CD1c-positive myeloid dendritic cell (primary cell): ENCODE measurements at regions not wholly inside any gene's neighbourhood (a gene's known extent, or its start where the extent isn't known, plus 50 kb on each side); places are given as distances from the start of the nearest gene placed in this dataset.

ENCODE experiments used
- DNase-seq: peaks from one replicate; pipeline ENCODE4 v3.0.0-alpha.2; 2016; ENCODE audit errors: extremely low spot score

DNA sequence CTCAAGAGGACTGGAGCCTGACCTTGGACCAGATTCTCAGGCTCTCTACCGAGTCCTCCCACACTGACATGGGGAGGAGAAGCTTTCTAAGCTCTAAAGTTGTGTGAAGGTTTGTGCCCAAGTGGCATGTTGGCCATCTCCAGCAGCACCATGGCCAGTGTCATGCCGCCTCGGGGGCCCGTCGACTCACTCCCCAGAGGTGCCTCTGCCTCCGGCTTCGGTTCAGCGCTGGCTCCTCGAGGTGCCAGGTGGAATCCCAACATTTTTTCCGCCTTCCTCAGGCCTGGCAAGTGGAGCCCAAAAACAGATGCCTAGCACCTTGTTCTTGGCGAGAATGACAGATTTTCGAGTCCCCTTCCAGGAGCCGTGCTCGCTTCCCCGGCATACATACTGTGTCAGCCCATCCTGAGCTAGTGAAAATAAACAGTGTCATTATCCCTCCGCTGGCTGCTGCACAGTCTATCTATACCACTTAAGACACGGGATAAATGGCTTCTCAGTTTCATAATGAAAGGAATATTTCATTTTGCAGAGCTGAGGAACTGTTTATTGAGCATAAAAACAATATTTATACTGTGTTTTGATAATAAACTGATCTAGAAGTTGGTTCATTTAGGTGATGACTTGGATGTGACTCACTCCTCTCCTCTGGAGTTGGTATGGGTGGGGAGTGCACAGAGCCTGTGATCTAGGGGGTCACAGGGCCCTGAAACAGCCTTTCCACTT is 328.5 kb upstream of the TLE3 start:
- DNase-seq, result no peak

DNA sequence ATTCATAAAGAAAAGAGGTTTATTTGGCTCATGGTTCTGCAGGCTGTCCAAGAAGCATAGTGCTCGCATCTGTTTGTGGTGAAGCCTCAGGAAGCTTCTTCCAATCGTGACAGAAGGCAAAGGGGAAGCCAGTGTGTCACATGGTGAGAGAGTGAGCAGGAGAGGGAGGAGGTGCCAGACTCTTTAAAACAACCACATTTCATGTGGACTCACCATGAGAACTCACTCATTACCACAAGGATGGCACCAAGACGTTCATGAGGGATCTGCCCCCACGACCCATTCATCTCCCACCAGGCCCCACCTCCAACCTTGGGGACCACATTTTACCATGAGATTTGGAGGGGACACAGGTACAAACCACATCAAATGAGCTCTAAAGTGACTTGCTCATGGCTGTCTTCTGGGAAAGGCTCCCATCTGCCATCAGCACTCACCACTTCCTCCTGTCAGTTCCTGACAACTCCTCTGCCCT is 327.3 kb upstream of the TLE3 start:
- DNase-seq, result peak; percentile 38

DNA sequence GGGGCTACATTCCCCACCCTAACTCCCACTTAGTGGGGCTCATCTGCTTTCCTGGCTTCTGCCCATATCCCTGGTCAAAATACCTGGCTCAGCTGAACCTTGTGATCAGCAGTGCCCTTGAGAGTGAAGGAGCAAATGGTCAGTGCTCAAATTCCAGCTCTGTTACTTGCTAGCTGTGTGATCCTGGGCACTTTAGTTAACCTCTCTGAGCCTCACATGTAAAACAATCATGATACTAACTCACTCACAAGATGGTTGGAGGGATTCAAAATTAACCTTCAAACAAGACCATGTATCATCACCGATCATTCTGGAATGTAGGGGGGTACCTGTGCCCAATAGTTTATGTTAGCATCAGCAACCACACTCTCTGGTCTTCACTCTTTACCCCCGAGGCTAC is 325.6 kb upstream of the TLE3 start:
- DNase-seq, result no peak

DNA sequence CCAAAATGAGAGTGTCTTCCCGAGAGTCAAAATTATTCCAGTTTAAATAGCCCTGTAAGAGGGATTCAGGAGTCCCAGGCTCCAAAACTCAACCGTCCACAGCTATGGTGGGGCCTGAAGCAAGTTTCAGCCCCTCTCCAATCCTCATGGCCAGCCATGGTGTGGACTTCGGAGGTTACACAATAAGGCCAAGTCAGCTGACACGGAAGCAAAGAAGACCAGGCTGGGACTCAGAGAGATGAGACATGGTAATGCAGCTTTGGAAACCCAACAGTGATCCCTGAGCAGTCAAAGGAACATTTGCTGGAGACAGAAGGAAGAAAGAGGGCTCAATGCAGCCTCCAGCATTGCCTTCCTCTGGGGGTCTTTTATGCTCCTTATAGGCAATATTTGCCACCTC is 324.6 kb upstream of the TLE3 start:
- no peak for DNase-seq

DNA sequence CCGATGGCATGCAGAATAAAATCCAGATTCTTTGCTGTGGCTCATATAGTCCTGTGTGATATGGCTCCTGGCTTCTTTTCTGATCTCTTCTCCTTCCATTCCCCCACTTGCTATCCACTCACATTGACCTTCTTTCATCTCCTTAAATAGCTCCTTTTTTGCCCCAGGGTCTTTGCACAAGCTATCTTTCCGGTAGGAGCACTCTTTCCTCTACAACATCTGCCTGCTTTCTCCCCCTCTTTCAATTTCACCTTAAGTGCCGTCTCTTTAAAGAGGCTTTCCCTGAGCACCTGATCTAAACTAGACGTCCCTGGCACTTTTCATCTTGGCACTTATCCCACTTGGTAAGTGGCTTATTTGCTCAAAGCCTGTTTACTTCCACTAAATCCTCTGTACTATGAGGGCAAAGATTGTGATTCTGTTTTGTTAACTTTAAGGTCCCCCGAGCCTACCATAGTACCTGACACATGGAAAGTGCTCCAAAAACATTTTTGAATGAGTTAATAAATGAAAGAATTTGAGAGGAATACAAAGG is 323.3 kb upstream of the TLE3 start:
- DNase-seq, result no peak

DNA sequence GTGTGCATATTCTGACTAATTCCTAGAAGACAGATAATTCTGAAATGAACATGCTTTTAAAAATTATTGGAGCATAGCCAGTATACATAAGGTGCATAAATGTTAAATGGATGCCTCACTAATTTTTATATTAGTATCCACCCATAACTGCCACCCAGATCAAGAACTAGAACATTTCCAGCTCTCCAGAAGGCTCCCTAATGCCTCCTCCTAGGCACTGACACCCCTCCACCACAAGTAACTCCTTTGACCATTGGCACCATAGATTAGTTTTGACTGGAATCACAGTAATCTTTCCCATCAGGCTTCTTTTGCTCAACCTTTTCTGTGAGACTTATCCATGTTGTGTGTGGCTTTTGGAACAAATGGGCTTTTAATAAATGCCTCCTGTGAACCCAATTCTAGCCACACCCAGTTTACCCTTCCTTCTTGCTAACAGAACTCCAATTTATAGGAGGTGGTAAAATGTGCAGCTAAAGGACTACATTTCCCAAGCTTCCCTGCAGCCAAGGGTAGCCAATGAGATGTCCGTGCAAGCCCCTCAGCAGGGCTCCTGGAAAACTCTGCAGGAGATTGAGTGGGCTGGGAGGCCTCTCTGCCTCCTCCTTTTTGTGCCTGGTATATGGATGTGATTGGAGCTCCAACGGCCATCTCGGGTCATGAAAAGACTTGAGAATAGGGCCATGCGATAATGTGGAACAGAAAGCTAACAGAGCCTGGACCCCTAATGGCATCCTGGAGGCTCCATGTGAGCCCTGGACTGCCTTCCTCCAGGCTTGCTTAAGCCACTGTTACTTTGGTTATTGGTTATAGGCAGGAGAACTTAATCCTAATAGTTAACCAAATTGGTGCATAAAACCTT is 322.6 kb upstream of the TLE3 start:
- DNase-seq, result no peak

DNA sequence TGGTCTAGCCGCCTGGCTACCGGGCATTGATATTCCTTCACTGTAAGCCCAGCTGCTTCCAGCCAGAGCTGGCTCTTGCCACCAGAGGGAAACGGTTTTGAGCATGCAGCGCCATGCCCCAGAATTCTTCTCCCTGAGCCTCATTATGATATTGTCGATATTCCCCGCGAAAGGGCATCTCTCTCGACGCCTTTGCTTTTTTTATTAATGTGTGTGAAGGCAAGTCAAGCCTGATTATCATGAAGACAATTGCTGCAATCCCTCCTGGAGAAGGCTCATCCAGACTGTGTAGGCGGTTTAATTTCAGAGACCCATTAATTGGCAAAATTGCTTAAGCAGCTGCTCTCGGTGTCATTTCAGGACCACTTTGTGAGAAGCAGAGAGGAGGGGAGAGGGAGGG is 321.2 kb upstream of the TLE3 start:
- no peak for DNase-seq

DNA sequence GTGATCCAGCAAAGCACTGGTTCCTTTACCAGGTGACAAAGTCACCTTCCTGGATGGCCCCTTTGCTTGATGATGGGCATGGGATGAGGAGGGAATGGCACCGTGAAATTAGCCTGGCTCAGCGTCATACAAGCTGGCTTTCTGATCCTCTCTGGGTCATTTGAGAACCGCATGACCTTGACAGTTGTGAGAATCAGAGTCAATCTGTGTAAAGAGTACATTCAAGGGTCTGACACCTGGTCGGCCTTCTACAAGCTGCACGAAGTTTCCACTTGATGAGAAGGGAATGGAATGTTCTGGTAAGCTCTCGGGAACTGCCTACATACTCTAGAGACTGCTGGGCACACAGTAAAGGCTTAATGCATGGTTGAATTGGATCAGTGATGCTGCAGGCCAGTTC is 319.8 kb upstream of the TLE3 start:
- no peak for DNase-seq

DNA sequence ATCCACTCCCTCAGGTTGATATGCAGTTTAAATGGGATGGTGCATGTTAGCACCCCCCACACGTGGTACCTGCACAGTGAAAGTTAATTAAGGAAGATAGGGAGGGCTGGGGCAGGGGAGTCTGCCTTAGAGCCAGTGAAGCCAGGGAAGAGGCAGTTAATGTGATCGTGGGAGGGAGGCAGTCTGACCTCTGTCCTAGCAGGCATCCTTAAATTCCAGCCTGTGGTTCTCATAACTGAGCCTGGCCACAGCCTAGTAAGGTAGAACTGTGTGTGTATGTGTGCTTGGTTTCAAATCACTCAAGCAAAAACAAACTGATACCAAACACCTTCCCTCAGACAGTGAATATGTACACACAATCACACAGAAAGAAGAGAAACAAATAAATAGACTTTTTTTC is 319.1 kb upstream of the TLE3 start:
- DNase-seq, result no peak

DNA sequence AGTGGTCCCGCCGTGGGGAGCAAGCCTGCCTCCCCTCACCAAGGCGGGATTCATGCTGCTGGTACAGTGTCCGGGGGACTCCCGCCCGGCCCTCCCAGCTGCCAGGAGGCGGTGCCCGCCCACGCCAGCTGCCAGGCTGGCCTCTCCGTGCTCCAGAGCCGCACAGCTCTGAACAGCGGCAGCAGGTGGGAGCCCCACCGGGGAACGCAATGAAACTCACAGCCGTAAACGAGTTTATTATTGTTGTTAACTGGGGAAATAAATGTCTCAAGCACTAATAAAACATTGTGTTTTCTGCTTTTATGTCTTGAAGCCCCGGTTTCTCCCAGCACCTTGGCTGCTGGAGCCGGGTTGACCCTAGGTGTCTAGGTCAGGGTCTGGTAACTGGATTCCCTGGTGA is 317.7 kb upstream of the TLE3 start:
- DNase-seq, result no peak

DNA sequence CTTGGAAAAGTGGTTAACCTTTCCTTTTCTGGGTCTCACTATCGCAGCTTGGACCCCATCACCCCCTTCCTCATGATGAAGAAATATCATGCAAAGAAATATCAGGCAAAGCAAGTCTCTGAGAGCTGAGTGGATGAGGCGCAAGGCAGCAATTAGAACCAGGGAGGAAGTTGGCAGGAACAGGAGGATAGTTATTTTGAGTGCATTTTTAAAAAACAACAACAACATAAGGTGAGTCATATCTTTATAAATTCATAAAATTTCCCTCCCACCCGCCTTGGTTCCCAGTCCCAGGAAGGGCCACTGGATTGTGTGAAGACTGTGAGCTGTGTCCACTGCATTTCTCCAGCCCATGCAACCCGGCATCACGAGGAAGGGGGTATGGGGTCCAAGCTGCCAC is 316.9 kb upstream of the TLE3 start:
- no peak for DNase-seq

DNA sequence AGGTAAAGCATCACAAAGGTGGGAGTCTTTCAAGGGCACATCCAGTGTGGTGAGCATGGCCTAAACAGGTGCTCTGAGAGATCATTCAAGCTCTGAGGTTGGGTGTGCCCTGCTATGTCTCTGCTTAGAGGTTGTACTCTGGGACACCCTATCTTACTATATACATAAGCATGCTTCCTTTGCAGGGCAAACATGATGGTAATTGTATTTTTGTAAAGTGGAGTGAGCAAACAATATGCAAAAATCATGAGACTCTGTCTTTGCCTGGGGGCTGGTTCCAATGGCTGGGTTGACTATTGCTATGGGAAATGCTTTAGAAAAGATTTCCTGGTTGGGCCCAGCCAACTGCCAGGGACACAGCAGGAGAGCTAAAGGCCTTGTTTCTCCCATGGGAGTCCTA is 315.1 kb upstream of the TLE3 start:
- DNase-seq, result no peak

DNA sequence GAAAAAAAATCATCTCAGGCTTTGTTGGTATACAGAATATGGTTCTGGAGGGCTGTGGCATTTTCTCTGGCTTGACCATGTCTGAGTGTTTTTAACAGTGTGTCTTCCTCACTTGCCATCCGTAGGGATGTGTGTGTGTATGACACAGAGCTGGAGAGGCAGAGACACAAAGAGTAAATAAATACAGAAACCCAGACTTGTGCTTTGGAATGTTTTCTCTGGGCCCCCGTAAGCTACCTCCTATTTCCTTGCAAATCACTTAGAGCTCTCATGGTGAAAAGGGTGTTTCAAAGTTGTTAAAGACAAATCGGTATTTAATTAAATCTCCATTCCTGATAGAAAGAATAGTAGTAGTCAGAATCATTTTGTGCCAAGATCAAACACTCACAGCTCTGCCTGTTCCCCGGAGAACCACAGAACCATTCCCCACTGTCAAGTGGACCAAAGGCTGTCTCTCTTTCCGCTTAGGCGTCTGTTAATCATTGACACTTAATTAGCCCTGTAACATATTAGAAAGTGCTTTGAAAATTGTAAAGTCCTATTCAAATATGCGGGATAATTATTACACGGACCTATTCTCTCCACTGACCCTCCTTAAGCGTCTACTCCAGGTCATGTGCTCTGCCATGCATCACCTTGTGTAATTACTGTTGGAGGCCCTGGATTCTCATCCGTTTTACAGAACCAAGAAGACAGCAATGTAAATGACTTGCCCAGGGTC is 313.6 kb upstream of the TLE3 start:
- DNase-seq, result no peak

DNA sequence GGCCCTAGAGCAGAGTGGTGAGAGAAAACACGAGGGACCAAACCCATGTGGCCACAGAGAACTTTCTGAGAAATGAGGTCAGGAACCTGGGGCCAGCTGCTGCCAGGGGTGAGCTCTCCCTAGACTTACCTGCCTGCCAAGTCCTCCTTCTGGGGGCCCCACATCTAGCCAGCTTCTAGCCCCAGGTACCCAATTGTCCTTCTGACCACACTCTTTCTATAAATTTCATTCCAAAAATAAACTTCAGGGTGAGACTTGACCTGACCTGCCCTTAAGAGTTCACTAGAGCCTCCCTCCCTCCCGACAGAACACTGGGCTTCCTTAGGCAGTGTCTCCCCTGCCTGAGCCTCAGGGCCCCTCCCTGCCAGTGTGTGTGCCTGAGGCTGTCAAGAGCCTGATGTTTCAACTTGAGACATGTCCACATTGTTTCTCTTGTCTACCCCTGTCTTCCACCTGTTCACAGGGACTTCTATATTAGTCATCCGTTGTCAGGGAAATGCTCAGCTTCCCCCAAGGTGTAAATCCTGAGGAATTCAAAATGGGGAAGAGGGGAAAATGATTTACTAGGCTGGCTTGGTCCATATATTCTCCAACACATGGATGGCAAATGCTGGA is 312.8 kb upstream of the TLE3 start:
- DNase-seq, result no peak

DNA sequence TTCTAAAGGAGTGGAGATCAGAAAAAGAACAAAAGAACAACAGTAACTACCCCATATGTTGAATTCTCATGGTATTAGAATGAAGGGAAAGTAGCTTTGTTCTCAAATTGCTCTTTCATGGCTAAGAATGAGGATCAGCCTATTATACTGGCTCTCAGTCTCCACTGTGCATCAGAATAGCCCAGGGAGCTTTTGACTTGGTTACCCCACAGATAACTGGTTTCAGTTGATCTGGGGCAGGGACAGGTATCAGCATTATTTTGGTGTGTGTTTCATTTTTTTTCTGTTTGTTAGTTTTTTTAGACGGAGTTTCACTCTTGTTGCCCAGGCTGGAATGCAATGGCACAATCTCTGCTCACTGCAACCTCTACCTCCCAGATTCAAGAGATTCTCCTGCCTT is 311.7 kb upstream of the TLE3 start:
- DNase-seq, result no peak

DNA sequence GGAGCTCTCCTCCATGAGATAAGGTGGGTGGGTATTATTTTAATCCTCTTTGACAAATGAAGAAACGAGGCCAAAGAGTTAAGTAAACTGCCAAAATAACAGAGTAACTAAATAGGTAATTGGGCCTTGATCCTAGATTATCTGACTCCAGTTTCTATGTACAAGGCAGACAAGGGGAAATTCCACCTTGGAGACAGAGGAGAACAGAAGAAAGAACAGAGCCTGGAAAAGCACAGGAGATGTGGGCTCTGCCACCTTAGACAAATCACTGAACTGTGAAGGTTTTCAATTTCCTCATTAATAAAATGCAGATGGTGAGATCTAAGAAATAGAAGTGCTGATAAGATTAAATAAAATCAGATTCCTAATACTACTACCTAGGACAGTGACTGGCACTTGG is 310.2 kb upstream of the TLE3 start:
- no peak for DNase-seq

DNA sequence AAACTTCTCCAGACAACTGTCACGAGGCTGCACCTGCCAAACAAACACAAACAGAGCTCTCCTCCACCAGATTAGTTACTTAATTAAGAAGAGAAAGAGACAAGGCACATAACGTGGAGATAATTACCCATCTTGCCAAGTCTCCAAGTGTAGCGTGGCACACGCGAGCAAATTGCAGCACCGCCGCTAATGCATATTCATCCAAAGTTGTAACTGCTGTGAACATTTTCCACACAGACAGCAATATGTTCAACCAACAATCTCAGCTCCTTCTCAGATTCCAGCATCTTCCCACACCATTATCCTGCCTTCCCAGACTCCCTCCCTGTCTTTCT is 309.6 kb upstream of the TLE3 start:
- no peak for DNase-seq

DNA sequence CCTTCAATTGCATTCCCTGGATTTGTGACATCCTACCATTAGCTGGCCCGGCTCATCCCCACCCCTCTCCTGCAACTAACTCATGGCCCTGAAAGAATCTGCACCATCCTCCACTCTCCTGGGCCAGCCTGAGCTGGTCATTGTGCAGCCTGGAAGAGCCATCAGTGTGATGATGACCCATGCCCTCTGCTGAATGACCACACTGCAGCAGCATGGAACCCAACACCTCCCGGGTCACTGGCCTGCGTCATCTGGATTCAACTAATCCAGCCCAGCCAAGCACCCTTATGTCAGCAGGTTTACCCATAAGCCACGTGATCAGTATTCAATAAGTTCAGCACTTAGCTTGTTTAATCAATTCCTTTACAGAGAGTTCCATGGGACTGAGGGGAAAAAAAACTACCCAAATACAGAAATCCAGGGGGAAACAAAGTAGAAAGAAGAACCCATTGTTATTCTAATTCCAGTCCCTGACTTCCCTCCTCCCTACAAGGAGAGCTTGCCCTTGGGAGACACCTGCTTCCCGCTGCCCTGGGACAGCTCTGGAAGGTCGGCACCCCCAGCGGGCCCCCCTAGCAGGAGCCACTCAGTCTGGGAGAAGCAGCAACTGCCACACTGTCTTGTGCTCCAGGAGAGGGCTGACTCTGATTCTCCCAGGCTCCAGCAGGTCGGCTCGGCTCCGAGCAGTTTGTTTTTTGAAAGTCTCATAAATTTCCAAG is 309.1 kb upstream of the TLE3 start:
- no peak for DNase-seq

DNA sequence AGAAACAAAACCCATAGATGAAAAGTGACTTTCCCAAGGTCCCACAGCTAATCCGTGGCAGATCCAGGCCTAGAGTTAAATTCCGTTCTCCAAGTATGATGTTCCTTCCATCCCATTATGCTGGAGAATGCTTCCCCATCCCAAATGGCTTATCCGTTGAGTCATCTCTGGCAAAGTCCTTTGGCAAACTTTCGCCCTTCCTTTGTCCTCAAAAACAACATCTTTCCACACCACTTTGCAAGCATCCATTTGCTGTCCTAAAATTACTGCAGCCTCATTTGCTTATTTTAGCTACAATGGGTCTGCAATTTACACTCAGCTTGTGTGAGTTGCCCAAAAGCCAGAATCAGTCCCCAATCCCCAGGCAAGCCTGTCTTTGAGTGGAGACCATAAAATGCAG is 304.0 kb upstream of the TLE3 start:
- no peak for DNase-seq

DNA sequence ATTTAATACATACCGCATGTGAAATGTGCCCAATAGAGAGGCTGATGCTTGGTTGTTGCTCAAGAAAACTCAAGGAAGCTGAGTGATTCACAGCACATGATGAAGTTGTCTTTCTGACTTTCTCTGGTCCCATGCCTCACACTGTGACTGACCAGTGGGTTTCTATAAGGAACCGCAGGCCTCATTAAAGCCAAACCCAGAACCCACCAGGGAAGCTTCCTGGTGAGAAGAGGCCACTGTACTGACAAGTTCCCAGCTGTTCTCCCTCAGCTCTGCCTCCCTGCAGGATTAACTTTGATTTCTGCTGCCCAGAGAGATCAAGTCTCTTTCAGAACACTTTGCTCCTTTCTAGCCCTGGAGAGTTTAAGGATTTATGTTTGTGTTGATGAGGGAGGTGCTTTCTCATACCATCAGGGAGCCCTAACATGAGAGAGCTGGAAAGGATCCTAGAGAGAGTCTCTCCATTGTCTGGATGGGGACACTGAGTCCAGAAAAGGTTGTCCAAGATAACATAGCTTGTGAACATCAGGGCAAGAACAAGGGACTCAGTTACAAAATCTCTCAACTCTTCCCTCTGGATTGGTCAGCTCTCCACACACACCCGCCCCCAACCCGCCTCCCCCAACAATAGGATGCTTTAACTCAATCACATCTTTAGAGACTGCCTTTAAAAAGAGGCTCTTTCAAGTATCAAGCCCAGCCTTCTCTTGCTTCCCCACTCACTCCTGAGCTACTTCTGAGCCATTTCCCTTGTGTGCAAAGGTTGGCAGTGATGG is 303.2 kb upstream of the TLE3 start:
- DNase-seq, result no peak

DNA sequence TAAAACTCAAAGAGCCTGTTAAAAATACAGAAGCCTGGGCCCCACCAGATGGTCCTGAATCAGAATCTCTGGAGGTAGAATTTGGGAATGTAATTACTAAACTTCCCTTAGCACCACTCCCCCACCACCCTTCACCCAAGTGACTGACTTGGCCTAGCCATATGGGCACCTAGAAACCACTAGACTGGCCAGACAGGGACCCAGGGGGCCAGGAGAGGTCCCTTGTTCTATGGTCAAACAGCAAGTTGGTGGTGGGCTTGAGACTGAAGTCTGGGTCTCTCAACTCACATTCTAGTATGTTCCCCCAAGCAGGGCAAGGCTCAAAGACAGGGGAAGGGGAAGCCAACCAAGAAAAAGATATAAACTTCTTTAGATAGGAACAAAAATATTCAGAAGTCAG is 301.5 kb upstream of the TLE3 start:
- DNase-seq, result no peak
